ENCODE measurements at regions not wholly inside any gene's neighbourhood (a gene's known extent, or its start where the extent isn't known, plus 50 kb on each side); places are given as distances from the start of the nearest gene placed in this dataset.

DNA sequence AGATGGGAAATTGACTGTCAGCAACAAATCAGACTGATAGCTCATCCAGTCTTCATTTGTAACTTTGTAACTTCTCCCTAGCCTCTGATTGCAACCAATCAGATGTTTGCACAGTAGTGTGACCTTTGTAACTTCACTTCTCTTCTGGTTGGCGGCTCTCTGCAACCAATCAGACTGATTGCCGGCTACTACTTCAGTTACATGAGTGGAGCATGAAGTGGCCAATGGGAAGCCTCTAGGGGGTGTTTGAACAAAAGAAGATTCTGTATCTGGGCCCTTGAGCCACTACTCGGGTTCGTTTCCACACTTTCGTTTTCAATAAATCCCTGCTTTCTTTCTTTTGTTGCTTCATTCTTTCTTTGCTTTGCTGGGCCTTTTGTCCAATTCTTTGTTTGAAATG is 1285.8 kb downstream of the TECRL start:
- TF ChIP-seq, protein P1, sequence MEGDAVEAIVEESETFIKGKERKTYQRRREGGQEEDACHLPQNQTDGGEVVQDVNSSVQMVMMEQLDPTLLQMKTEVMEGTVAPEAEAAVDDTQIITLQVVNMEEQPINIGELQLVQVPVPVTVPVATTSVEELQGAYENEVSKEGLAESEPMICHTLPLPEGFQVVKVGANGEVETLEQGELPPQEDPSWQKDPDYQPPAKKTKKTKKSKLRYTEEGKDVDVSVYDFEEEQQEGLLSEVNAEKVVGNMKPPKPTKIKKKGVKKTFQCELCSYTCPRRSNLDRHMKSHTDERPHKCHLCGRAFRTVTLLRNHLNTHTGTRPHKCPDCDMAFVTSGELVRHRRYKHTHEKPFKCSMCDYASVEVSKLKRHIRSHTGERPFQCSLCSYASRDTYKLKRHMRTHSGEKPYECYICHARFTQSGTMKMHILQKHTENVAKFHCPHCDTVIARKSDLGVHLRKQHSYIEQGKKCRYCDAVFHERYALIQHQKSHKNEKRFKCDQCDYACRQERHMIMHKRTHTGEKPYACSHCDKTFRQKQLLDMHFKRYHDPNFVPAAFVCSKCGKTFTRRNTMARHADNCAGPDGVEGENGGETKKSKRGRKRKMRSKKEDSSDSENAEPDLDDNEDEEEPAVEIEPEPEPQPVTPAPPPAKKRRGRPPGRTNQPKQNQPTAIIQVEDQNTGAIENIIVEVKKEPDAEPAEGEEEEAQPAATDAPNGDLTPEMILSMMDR (conservative IDR thresholded peaks at IDR 0.05; ENCODE audit: low read length) = no peak
- no peak for TF ChIP-seq EZH2phosphoT487 (IDR thresholded peaks at IDR 0.05; ENCODE audit: borderline replicate concordance, low read depth, low read length)

Measured in OCI-LY7 (cell line).